CD4-positive, CD25-positive, alpha-beta regulatory T cell (primary cell): ENCODE measurements at regions not wholly inside any gene's neighbourhood (a gene's known extent, or its start where the extent isn't known, plus 50 kb on each side); places are given as distances from the start of the nearest gene placed in this dataset.
"Not testable (repeated sequence)": the region's sequence is repeated elsewhere in the genome, so short reads cannot be mapped to it uniquely, and the experiment has no call there.

Source experiments
- ATAC-seq, 2 donors: fragments of 150-1000 bp; cut with Tn5 transposase; one replicate each; pipeline ENCODE4 v1.10.0; 2021; ENCODE audit warnings: low read depth in 2 of 2, moderate number of reproducible peaks in 2 of 2, moderate library complexity in 1 of 2
- DNase-seq, 3 donors: peaks; one replicate each; pipeline versions ENCODE4 v3.0.0 to v3.0.0-alpha.2; 2012 to 2022; ENCODE audit warnings: mixed read lengths in 1 of 3
- H3K27ac ChIP-seq: one replicate; pipeline ENCODE4 v1.7.0; 2013; ENCODE audit warnings: mild to moderate bottlenecking, low read length; ENCODE audit not compliant: insufficient read depth, poor library complexity, severe bottlenecking
- H3K27me3 ChIP-seq: one replicate; pipeline ENCODE4 v1.7.0; 2013; ENCODE audit warnings: low read length; ENCODE audit not compliant: control insufficient read depth, insufficient read depth
- H3K36me3 ChIP-seq: one replicate; pipeline ENCODE4 v1.7.0; 2013; ENCODE audit warnings: mild to moderate bottlenecking, low read length, moderate library complexity; ENCODE audit not compliant: control insufficient read depth, insufficient read depth
- H3K4me1 ChIP-seq: 2 replicates; pipeline ENCODE4 v1.7.0; 2013; ENCODE audit warnings: mild to moderate bottlenecking, low read length; ENCODE audit not compliant: insufficient read depth, control insufficient read depth, poor library complexity, severe bottlenecking
- H3K4me3 ChIP-seq: one replicate; pipeline ENCODE4 v1.7.0; 2013; ENCODE audit warnings: low read depth, mild to moderate bottlenecking, low read length, moderate library complexity
- H3K9me3 ChIP-seq, 2 experiments: 1 replicate in 1 of 2; 2 replicates in 1 of 2; pipeline ENCODE4 v1.7.0; 2013; ENCODE audit warnings: low read length in 2 of 2, mild to moderate bottlenecking in 1 of 2, moderate library complexity in 1 of 2; ENCODE audit not compliant: control insufficient read depth in 2 of 2
- H3K27ac Mint-ChIP-seq, 3 donors: one replicate each; pipeline ENCODE4 v1.8.0; 2020 to 2022; ENCODE audit warnings: mild to moderate bottlenecking in 3 of 3, mixed read lengths in 3 of 3, moderate library complexity in 2 of 3
- H3K27me3 Mint-ChIP-seq: one replicate; pipeline ENCODE4 v1.8.0; 2022; ENCODE audit warnings: mild to moderate bottlenecking, mixed read lengths
- H3K36me3 Mint-ChIP-seq: one replicate; pipeline ENCODE4 v1.8.0; 2020; ENCODE audit warnings: mixed read lengths
- H3K4me1 Mint-ChIP-seq, 4 donors: one replicate each; pipeline ENCODE4 v1.8.0; 2020 to 2022; ENCODE audit warnings: mixed read lengths in 4 of 4, mild to moderate bottlenecking in 1 of 4
- H3K4me3 Mint-ChIP-seq, 4 donors: one replicate each; pipeline ENCODE4 v1.8.0; 2020 to 2022; ENCODE audit warnings: mild to moderate bottlenecking in 4 of 4, mixed read lengths in 4 of 4, moderate library complexity in 3 of 4
- H3K9me3 Mint-ChIP-seq, 7 donors: one replicate each; pipeline ENCODE4 v1.8.0; 2020 to 2022; ENCODE audit warnings: mixed read lengths in 7 of 7, mild to moderate bottlenecking in 3 of 7, moderate library complexity in 2 of 7

- Histone ChIP-seq H3K27me3 (no peaks in the 10 kb centered on the region), H3K27ac (no peak overlapping the region), H3K9me3 (no peaks in the 10 kb centered on the region), H3K4me3 (no peak overlapping the region), H3K4me1 (no peaks in the 10 kb centered on the region), H3K36me3 (no peaks in the 10 kb centered on the region)
- H3K27me3 Mint-ChIP-seq: no peaks in the 10 kb centered on the region
- ATAC-seq (no peak), DNase-seq (no peak)
- H3K4me3 Mint-ChIP-seq: no peak overlapping the region
- H3K27ac Mint-ChIP-seq: no peak overlapping the region
- no peaks in the 10 kb centered on the region for H3K4me1 Mint-ChIP-seq
- no peaks in the 10 kb centered on the region for H3K36me3 Mint-ChIP-seq
- peaks cover 0 to 8% (median 2%) of the 10 kb centered on the region in 7 donors for H3K9me3 Mint-ChIP-seq
These were observed 225.8 kb downstream of the CPS1 start for GRCh38 chr2:210782222-210782621.

- not testable (repeated sequence) for H3K4me3 Mint-ChIP-seq, H3K27me3 ChIP-seq, H3K4me1 ChIP-seq, H3K9me3 ChIP-seq, H3K36me3 Mint-ChIP-seq, DNase-seq, H3K27me3 Mint-ChIP-seq, H3K36me3 ChIP-seq, H3K4me3 ChIP-seq, H3K27ac ChIP-seq, H3K4me1 Mint-ChIP-seq, ATAC-seq, H3K9me3 Mint-ChIP-seq, H3K27ac Mint-ChIP-seq
These were observed 231.4 kb downstream of the CPS1 start for GRCh38 chr2:210787831-210788230.

GRCh38 chr2:210792000-210792399, 235.6 kb downstream of the CPS1 start:
- H3K36me3 ChIP-seq: no peaks in the 10 kb centered on the region
- DNase-seq: no peak
- H3K27ac ChIP-seq: no peak overlapping the region
- Mint-ChIP-seq H3K4me1 (no peaks in the 10 kb centered on the region), H3K4me3 (no peak overlapping the region), H3K9me3 (peaks cover 0 to 3% (median 0%) of the 10 kb centered on the region in 7 donors), H3K27me3 (no peaks in the 10 kb centered on the region), H3K27ac (no peak overlapping the region), H3K36me3 (no peaks in the 10 kb centered on the region)
- ATAC-seq: no peak
- H3K9me3 ChIP-seq: no peaks in the 10 kb centered on the region
- H3K4me3 ChIP-seq: no peak overlapping the region
- H3K27me3 ChIP-seq: no peaks in the 10 kb centered on the region
- no peaks in the 10 kb centered on the region for H3K4me1 ChIP-seq

GRCh38 chr2:210795506-210795905, 239.1 kb downstream of the CPS1 start:
- Mint-ChIP-seq H3K36me3 (no peaks in the 10 kb centered on the region), H3K4me3 (no peak overlapping the region), H3K9me3 (peaks cover 0 to 4% (median 2%) of the 10 kb centered on the region in 7 donors), H3K27ac (no peak overlapping the region), H3K4me1 (no peaks in the 10 kb centered on the region), H3K27me3 (no peaks in the 10 kb centered on the region)
- no peaks in the 10 kb centered on the region for H3K27me3 ChIP-seq
- H3K36me3 ChIP-seq: no peaks in the 10 kb centered on the region
- no peaks in the 10 kb centered on the region for H3K4me1 ChIP-seq
- H3K4me3 ChIP-seq: no peak overlapping the region
- no peak for ATAC-seq
- H3K27ac ChIP-seq: no peak overlapping the region
- no peaks in the 10 kb centered on the region for H3K9me3 ChIP-seq
- no peak for DNase-seq

- H3K36me3 ChIP-seq: no peaks in the 10 kb centered on the region
- H3K27me3 ChIP-seq: no peaks in the 10 kb centered on the region
- no peaks in the 10 kb centered on the region for H3K36me3 Mint-ChIP-seq
- no peak overlapping the region for H3K27ac Mint-ChIP-seq
- no peak overlapping the region for H3K4me3 Mint-ChIP-seq
- peaks cover 0 to 3% (median 2%) of the 10 kb centered on the region in 7 donors for H3K9me3 Mint-ChIP-seq
- no peak for DNase-seq
- no peaks in the 10 kb centered on the region for H3K4me1 Mint-ChIP-seq
- H3K4me1 ChIP-seq: no peaks in the 10 kb centered on the region
- H3K9me3 ChIP-seq: no peaks in the 10 kb centered on the region
- ATAC-seq: no peak
- no peak overlapping the region for H3K27ac ChIP-seq
- H3K27me3 Mint-ChIP-seq: no peaks in the 10 kb centered on the region
- H3K4me3 ChIP-seq: no peak overlapping the region
These were observed 241.8 kb downstream of the CPS1 start for GRCh38 chr2:210798180-210798579.

- Histone ChIP-seq H3K4me3 (no peak overlapping the region), H3K9me3 (no peaks in the 10 kb centered on the region), H3K4me1 (no peaks in the 10 kb centered on the region), H3K27ac (no peak overlapping the region), H3K36me3 (no peaks in the 10 kb centered on the region), H3K27me3 (no peaks in the 10 kb centered on the region)
- Mint-ChIP-seq H3K9me3 (peaks cover 0 to 21% (median 4%) of the 10 kb centered on the region in 7 donors), H3K4me1 (no peaks in the 10 kb centered on the region), H3K36me3 (no peaks in the 10 kb centered on the region), H3K27me3 (no peaks in the 10 kb centered on the region), H3K4me3 (peak overlapping the region in 1 of 4 donors; percentile 38), H3K27ac (no peak overlapping the region)
- ATAC-seq (no peak), DNase-seq (no peak)
These were observed 258.0 kb downstream of the CPS1 start for GRCh38 chr2:210814251-210815025.

GRCh38 chr2:210816769-210817168, 260.4 kb downstream of the CPS1 start:
- no peak overlapping the region for H3K4me3 Mint-ChIP-seq
- ATAC-seq: no peak
- no peaks in the 10 kb centered on the region for H3K36me3 ChIP-seq

GRCh38 chr2:210818473-210818872, 262.1 kb downstream of the CPS1 start:
- ATAC-seq: no peak
- Mint-ChIP-seq H3K9me3 (peaks cover 0 to 9% (median 4%) of the 10 kb centered on the region in 7 donors), H3K4me1 (no peaks in the 10 kb centered on the region), H3K36me3 (no peaks in the 10 kb centered on the region), H3K27ac (no peak overlapping the region), H3K27me3 (no peaks in the 10 kb centered on the region), H3K4me3 (no peak overlapping the region)
- Histone ChIP-seq H3K4me1 (no peaks in the 10 kb centered on the region), H3K36me3 (no peaks in the 10 kb centered on the region), H3K27me3 (no peaks in the 10 kb centered on the region), H3K9me3 (no peaks in the 10 kb centered on the region), H3K27ac (no peak overlapping the region), H3K4me3 (no peak overlapping the region)
- DNase-seq: no peak

More at GRCh38 chr2:210816769-210817168, 260.4 kb downstream of the CPS1 start:
- Mint-ChIP-seq H3K9me3 (peaks cover 0 to 11% (median 4%) of the 10 kb centered on the region in 7 donors), H3K4me1 (no peaks in the 10 kb centered on the region), H3K36me3 (no peaks in the 10 kb centered on the region), H3K27me3 (no peaks in the 10 kb centered on the region), H3K27ac (no peak overlapping the region)
- Histone ChIP-seq H3K27me3 (no peaks in the 10 kb centered on the region), H3K4me1 (no peaks in the 10 kb centered on the region), H3K9me3 (no peaks in the 10 kb centered on the region), H3K27ac (no peak overlapping the region), H3K4me3 (no peak overlapping the region)
- no peak for DNase-seq
